HEK293 (cell line): ENCODE measurements at regions not wholly inside any gene's neighbourhood (a gene's known extent, or its start where the extent isn't known, plus 50 kb on each side); places are given as distances from the start of the nearest gene placed in this dataset.

Source experiments
- KLF9 ChIP-seq: fragments of 450-650 bp; formaldehyde crosslinking; IDR thresholded peaks from 2 replicates; pipeline ENCODE4 v1.5.1; 2016; ENCODE audit warnings: missing biosample characterization, missing genetic modification characterization, low read depth
- SALL2 ChIP-seq: fragments of 450-650 bp; formaldehyde crosslinking; IDR thresholded peaks from 2 replicates; pipeline ENCODE4 v1.5.0; 2017; ENCODE audit warnings: missing biosample characterization, mild to moderate bottlenecking, missing genetic modification characterization, borderline replicate concordance
- SP7 ChIP-seq: fragments of 450-650 bp; formaldehyde crosslinking; IDR thresholded peaks from 2 replicates; pipeline ENCODE4 v1.5.1; 2016; ENCODE audit warnings: missing biosample characterization, missing genetic modification characterization
- ZFHX2 ChIP-seq: fragments of 450-650 bp; formaldehyde crosslinking; conservative IDR thresholded peaks from 2 replicates; pipeline ENCODE4 v1.5.1; 2016; ENCODE audit warnings: missing biosample characterization, missing genetic modification characterization
- ZNF266 ChIP-seq: fragments of 450-650 bp; formaldehyde crosslinking; IDR thresholded peaks from 2 replicates; pipeline ENCODE4 v1.5.1; 2016; ENCODE audit warnings: missing biosample characterization, missing genetic modification characterization, low read depth
- ZNF274 ChIP-seq, 2 experiments: fragments of 200-500 bp in 1 of 2; fragments of 450-650 bp in 1 of 2; sonication (Bioruptor generic) in 1 of 2; formaldehyde crosslinking in 1 of 2; IDR thresholded peaks; 2 replicates each; pipeline versions ENCODE4 v1.5.1 to v1.6.1; 2014 to 2016; ENCODE audit warnings: borderline replicate concordance in 1 of 2, inconsistent platforms in 1 of 2, low read length in 1 of 2, missing biosample characterization in 1 of 2, missing genetic modification characterization in 1 of 2
- ZNF324 ChIP-seq: fragments of 450-650 bp; formaldehyde crosslinking; IDR thresholded peaks from 2 replicates; pipeline ENCODE4 v1.5.1; 2016; ENCODE audit warnings: missing biosample characterization, missing genetic modification characterization
- ZNF571 ChIP-seq: fragments of 450-650 bp; formaldehyde crosslinking; IDR thresholded peaks from 2 replicates; pipeline ENCODE4 v1.5.0; 2017; ENCODE audit warnings: missing biosample characterization, missing genetic modification characterization
- ZNF791 ChIP-seq: fragments of 450-650 bp; formaldehyde crosslinking; IDR thresholded peaks from 2 replicates; pipeline ENCODE4 v1.5.1; 2016; ENCODE audit warnings: missing biosample characterization, missing genetic modification characterization
- TF ChIP-seq, protein P1 (sequence below): fragments of 450-650 bp; formaldehyde crosslinking; IDR thresholded peaks from 2 replicates; pipeline ENCODE4 v1.5.1; 2016; ENCODE audit warnings: missing biosample characterization, missing genetic modification characterization
- TF ChIP-seq, protein P2 (sequence below): fragments of 450-650 bp; formaldehyde crosslinking; conservative IDR thresholded peaks from 2 replicates; pipeline ENCODE4 v1.5.1; 2016; ENCODE audit warnings: low read depth, missing biosample characterization, missing genetic modification characterization
- TF ChIP-seq, protein P3 (sequence below): fragments of 450-650 bp; formaldehyde crosslinking; IDR thresholded peaks from 2 replicates; pipeline ENCODE4 v1.5.1; 2016; ENCODE audit warnings: missing biosample characterization, missing genetic modification characterization, low read depth
- TF ChIP-seq, protein P4 (sequence below): fragments of 450-650 bp; formaldehyde crosslinking; IDR thresholded peaks from 2 replicates; pipeline ENCODE4 v1.5.1; 2016; ENCODE audit warnings: missing biosample characterization, missing genetic modification characterization, low read depth

GRCh38 chr2:217063238-217063755, 203.4 kb upstream of the TNP1 start:
- TF ChIP-seq, protein P1, sequence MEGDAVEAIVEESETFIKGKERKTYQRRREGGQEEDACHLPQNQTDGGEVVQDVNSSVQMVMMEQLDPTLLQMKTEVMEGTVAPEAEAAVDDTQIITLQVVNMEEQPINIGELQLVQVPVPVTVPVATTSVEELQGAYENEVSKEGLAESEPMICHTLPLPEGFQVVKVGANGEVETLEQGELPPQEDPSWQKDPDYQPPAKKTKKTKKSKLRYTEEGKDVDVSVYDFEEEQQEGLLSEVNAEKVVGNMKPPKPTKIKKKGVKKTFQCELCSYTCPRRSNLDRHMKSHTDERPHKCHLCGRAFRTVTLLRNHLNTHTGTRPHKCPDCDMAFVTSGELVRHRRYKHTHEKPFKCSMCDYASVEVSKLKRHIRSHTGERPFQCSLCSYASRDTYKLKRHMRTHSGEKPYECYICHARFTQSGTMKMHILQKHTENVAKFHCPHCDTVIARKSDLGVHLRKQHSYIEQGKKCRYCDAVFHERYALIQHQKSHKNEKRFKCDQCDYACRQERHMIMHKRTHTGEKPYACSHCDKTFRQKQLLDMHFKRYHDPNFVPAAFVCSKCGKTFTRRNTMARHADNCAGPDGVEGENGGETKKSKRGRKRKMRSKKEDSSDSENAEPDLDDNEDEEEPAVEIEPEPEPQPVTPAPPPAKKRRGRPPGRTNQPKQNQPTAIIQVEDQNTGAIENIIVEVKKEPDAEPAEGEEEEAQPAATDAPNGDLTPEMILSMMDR (tag by site-specific recombination), result no peak
- TF ChIP-seq ZNF324 (tag by site-specific recombination), result no peak
- TF ChIP-seq, protein P2, sequence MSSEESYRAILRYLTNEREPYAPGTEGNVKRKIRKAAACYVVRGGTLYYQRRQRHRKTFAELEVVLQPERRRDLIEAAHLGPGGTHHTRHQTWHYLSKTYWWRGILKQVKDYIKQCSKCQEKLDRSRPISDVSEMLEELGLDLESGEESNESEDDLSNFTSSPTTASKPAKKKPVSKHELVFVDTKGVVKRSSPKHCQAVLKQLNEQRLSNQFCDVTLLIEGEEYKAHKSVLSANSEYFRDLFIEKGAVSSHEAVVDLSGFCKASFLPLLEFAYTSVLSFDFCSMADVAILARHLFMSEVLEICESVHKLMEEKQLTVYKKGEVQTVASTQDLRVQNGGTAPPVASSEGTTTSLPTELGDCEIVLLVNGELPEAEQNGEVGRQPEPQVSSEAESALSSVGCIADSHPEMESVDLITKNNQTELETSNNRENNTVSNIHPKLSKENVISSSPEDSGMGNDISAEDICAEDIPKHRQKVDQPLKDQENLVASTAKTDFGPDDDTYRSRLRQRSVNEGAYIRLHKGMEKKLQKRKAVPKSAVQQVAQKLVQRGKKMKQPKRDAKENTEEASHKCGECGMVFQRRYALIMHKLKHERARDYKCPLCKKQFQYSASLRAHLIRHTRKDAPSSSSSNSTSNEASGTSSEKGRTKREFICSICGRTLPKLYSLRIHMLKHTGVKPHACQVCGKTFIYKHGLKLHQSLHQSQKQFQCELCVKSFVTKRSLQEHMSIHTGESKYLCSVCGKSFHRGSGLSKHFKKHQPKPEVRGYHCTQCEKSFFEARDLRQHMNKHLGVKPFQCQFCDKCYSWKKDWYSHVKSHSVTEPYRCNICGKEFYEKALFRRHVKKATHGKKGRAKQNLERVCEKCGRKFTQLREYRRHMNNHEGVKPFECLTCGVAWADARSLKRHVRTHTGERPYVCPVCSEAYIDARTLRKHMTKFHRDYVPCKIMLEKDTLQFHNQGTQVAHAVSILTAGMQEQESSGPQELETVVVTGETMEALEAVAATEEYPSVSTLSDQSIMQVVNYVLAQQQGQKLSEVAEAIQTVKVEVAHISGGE, result no peak
- no peak for TF ChIP-seq ZNF266 (tag by site-specific recombination)
- TF ChIP-seq, protein P3, sequence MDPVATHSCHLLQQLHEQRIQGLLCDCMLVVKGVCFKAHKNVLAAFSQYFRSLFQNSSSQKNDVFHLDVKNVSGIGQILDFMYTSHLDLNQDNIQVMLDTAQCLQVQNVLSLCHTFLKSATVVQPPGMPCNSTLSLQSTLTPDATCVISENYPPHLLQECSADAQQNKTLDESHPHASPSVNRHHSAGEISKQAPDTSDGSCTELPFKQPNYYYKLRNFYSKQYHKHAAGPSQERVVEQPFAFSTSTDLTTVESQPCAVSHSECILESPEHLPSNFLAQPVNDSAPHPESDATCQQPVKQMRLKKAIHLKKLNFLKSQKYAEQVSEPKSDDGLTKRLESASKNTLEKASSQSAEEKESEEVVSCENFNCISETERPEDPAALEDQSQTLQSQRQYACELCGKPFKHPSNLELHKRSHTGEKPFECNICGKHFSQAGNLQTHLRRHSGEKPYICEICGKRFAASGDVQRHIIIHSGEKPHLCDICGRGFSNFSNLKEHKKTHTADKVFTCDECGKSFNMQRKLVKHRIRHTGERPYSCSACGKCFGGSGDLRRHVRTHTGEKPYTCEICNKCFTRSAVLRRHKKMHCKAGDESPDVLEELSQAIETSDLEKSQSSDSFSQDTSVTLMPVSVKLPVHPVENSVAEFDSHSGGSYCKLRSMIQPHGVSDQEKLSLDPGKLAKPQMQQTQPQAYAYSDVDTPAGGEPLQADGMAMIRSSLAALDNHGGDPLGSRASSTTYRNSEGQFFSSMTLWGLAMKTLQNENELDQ (tag by site-specific recombination), result no peak
- no peak for TF ChIP-seq ZNF274 (IDR thresholded peaks at IDR 0.05; ENCODE audit: low read length)
- TF ChIP-seq ZNF274 (tag by site-specific recombination; IDR thresholded peaks at IDR 0.05; ENCODE audit: borderline replicate concordance), result no peak
- no peak for TF ChIP-seq SP7 (tag by site-specific recombination)
- TF ChIP-seq ZFHX2 (tag by site-specific recombination), result no peak
- TF ChIP-seq KLF9 (tag by site-specific recombination), result no peak
- no peak for TF ChIP-seq SALL2 (tag by site-specific recombination)
- no peak for TF ChIP-seq ZNF571 (tag by site-specific recombination)
- TF ChIP-seq, protein P4, sequence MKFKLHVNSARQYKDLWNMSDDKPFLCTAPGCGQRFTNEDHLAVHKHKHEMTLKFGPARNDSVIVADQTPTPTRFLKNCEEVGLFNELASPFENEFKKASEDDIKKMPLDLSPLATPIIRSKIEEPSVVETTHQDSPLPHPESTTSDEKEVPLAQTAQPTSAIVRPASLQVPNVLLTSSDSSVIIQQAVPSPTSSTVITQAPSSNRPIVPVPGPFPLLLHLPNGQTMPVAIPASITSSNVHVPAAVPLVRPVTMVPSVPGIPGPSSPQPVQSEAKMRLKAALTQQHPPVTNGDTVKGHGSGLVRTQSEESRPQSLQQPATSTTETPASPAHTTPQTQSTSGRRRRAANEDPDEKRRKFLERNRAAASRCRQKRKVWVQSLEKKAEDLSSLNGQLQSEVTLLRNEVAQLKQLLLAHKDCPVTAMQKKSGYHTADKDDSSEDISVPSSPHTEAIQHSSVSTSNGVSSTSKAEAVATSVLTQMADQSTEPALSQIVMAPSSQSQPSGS (tag by site-specific recombination), result no peak
- no peak for TF ChIP-seq ZNF791 (tag by site-specific recombination)
